GM18909 (cell line): ENCODE measurements at regions not wholly inside any gene's neighbourhood (a gene's known extent, or its start where the extent isn't known, plus 50 kb on each side); places are given as distances from the start of the nearest gene placed in this dataset.
A peak's percentile ranks its signal among the peaks of the same experiment; 100 is the strongest.

Experiments
- ATAC-seq: cut with Tn5 transposase; IDR thresholded peaks from one replicate; pipeline ENCODE4 v1.9.1; 2021; ENCODE audit warnings: mild to moderate bottlenecking; ENCODE audit not compliant: unreplicated experiment, poor library complexity

- no peak for ATAC-seq
These were observed 129.0 kb upstream of the COPS8 start for GRCh38 chr2:236956641-236957040.

- ATAC-seq = no peak
These were observed 126.7 kb upstream of the COPS8 start for GRCh38 chr2:236959036-236959435.

GRCh38 chr2:236959876-236960275 lies 125.8 kb upstream of the COPS8 start:
- ATAC-seq = no peak

- no peak for ATAC-seq
These were observed 125.2 kb upstream of the COPS8 start for GRCh38 chr2:236960531-236960930.

GRCh38 chr2:236962816-236963215 lies 122.9 kb upstream of the COPS8 start:
- ATAC-seq = no peak

- ATAC-seq = no peak
These were observed 122.0 kb upstream of the COPS8 start for GRCh38 chr2:236963631-236964182.

GRCh38 chr2:236964291-236964690 lies 121.4 kb upstream of the COPS8 start:
- ATAC-seq = no peak

- no peak for ATAC-seq
These were observed 120.5 kb upstream of the COPS8 start for GRCh38 chr2:236965021-236965840.

GRCh38 chr2:236965841-236966096 lies 119.9 kb upstream of the COPS8 start:
- no peak for ATAC-seq

- no peak for ATAC-seq
These were observed 118.2 kb upstream of the COPS8 start for GRCh38 chr2:236967499-236967783.

- peak; percentile 82 for ATAC-seq
These were observed 117.4 kb upstream of the COPS8 start for GRCh38 chr2:236968101-236968879.

GRCh38 chr2:236968880-236969534 lies 116.7 kb upstream of the COPS8 start:
- ATAC-seq = no peak

- ATAC-seq = no peak
These were observed 115.7 kb upstream of the COPS8 start for GRCh38 chr2:236969767-236970655.

GRCh38 chr2:236970656-236971010 lies 115.1 kb upstream of the COPS8 start:
- no peak for ATAC-seq

- no peak for ATAC-seq
These were observed 114.4 kb upstream of the COPS8 start for GRCh38 chr2:236971131-236971821.

GRCh38 chr2:236971919-236972381 lies 113.7 kb upstream of the COPS8 start:
- ATAC-seq = no peak

GRCh38 chr2:236972491-236973342 lies 113.0 kb upstream of the COPS8 start:
- ATAC-seq = no peak

GRCh38 chr2:236973343-236973980 lies 112.2 kb upstream of the COPS8 start:
- no peak for ATAC-seq
